ENCODE measurements at regions not wholly inside any gene's neighbourhood (a gene's known extent, or its start where the extent isn't known, plus 50 kb on each side); places are given as distances from the start of the nearest gene placed in this dataset.

GRCh38 chr1:5375481-5375880 is 616.7 kb downstream of the NPHP4 start:
- 36% methylated on average over 6 of the region's 6 CpGs for WGBS (ENCODE audit: insufficient coverage, insufficient replicate concordance, low lambda C conversion rate, missing lambda C conversion rate)
- CTCF ChIA-PET, result no interaction called here
- intact Hi-C loops (cut with micrococcal nuclease; ENCODE audit: unreplicated experiment), result no loop called here

More at GRCh38 chr1:5375481-5375880, 616.7 kb downstream of the NPHP4 start:
- H3K79me2 ChIP-seq (ENCODE audit: control insufficient read depth, insufficient read depth, low read length), result no peaks in the 10 kb centered on the region
- in situ Hi-C loops (cut with MboI), result no loop called here
- no peaks in the 10 kb centered on the region for H3K4me1 ChIP-seq (ENCODE audit: control insufficient read depth, insufficient read depth, low read length)
- ChIA-PET RAD21 (ENCODE audit: unreplicated experiment) (no interaction called here), POLR2A (no interaction called here), SMC1A (ENCODE audit: uncharacterized antibody, unreplicated experiment) (no interaction called here)
- no peak for FAIRE-seq
- DNase-seq (ENCODE audit: low read depth, low spot score), result no peak
- no peak overlapping the region for H3K9ac ChIP-seq (ENCODE audit: control insufficient read depth, insufficient read depth, low read length)
- H2AFZ ChIP-seq (ENCODE audit: control insufficient read depth, low read depth, low read length), result no peak overlapping the region
- H3K4me3 ChIP-seq, result no peak overlapping the region
- no peaks in the 10 kb centered on the region for H3K36me3 ChIP-seq (ENCODE audit: control insufficient read depth in 2 of 2, insufficient read depth in 2 of 2, low read length in 1 of 2)
- ATAC-seq, result no peak
- H4K20me1 ChIP-seq (ENCODE audit: control insufficient read depth, insufficient read depth), result no peaks in the 10 kb centered on the region
- no peak overlapping the region for H3K27ac ChIP-seq (ENCODE audit: control insufficient read depth, insufficient read depth)
- BruUV-seq (replicated peaks), result no TSS peak
- no peaks in the 10 kb centered on the region for H3K27me3 ChIP-seq (replicated peaks in 1 of 2; ENCODE audit: control insufficient read depth in 2 of 2, insufficient read depth in 2 of 2, low read length in 1 of 2)
- TF ChIP-seq ZBTB40 (IDR thresholded peaks at IDR 0.05; ENCODE audit: borderline replicate concordance) (no peak), RAD51 (IDR thresholded peaks at IDR 0.05) (no peak), NKRF (conservative IDR thresholded peaks at IDR 0.05) (no peak), ZBTB33 (IDR thresholded peaks at IDR 0.05) (no peak), IKZF2 (IDR thresholded peaks at IDR 0.05) (no peak), HCFC1 (IDR thresholded peaks at IDR 0.05; ENCODE audit: low read length) (no peak), PAX5 (IDR thresholded peaks at IDR 0.05; ENCODE audit: borderline replicate concordance, low read depth, low read length) (no peak), MTA3 (IDR thresholded peaks at IDR 0.05; ENCODE audit: borderline replicate concordance, low read length) (no peak), NRF1 (conservative IDR thresholded peaks at IDR 0.05; ENCODE audit: low read depth, low read length) (no peak), BHLHE40 (IDR thresholded peaks at IDR 0.05; ENCODE audit: borderline replicate concordance in 1 of 2, low read depth in 2 of 2, low read length in 1 of 2) (no peak)
- no peaks in the 10 kb centered on the region for H3K9me3 ChIP-seq (replicated peaks; ENCODE audit: control insufficient read depth, insufficient read depth, low read length)
- H3K4me2 ChIP-seq (ENCODE audit: control insufficient read depth, insufficient read depth), result no peak overlapping the region
